Neural cell (in vitro differentiated cells): ENCODE measurements at regions not wholly inside any gene's neighbourhood (a gene's known extent, or its start where the extent isn't known, plus 50 kb on each side); places are given as distances from the start of the nearest gene placed in this dataset.

Source experiments
- H2AFZ ChIP-seq: fragments of 200-600, 300-800 bp; sonication (generic), shearing (Covaris generic); 2 replicates; pipeline ENCODE4 v1.6.0; 2014; ENCODE audit warnings: low read depth, mild to moderate bottlenecking, antibody characterized with exemption, low read length, moderate library complexity
- H3F3A ChIP-seq: fragments of 200-600 bp; shearing (Covaris generic); 2 replicates; pipeline ENCODE4 v1.6.1; 2016; ENCODE audit warnings: mild to moderate bottlenecking, moderate library complexity, mixed read lengths, antibody characterized with exemption, low read length; ENCODE audit not compliant: insufficient read depth, poor library complexity, severe bottlenecking
- H3K27ac ChIP-seq: fragments of 200-600, 300-800 bp; sonication (generic), shearing (Covaris generic); 2 replicates; pipeline ENCODE4 v1.5.1; 2014; ENCODE audit warnings: mild to moderate bottlenecking, low read length, moderate library complexity
- H3K27me3 ChIP-seq: fragments of 300-800, 200-600 bp; sonication (generic), shearing (Covaris generic); 2 replicates; pipeline ENCODE4 v1.6.0; 2014; ENCODE audit warnings: mild to moderate bottlenecking, low read depth, low read length, moderate library complexity; ENCODE audit not compliant: insufficient read depth
- H3K36me3 ChIP-seq: fragments of 300-800, 200-600 bp; sonication (generic), shearing (Covaris generic); 2 replicates; pipeline ENCODE4 v1.5.1; 2014; ENCODE audit warnings: mild to moderate bottlenecking, antibody characterized with exemption, low read length, moderate library complexity; ENCODE audit not compliant: insufficient read depth
- H3K4me2 ChIP-seq: fragments of 300-800, 200-600 bp; sonication (generic), shearing (Covaris generic); 2 replicates; pipeline ENCODE4 v1.6.0; 2014; ENCODE audit warnings: mild to moderate bottlenecking, low read length
- H3K4me3 ChIP-seq: fragments of 300-800, 200-600 bp; sonication (generic), shearing (Covaris generic); 2 replicates; pipeline ENCODE4 v1.5.1; 2014; ENCODE audit warnings: mild to moderate bottlenecking, low read length, moderate library complexity
- H3K79me2 ChIP-seq: fragments of 200-600 bp; shearing (Covaris generic); replicated peaks from 2 replicates; pipeline ENCODE4 v1.6.0; 2014; ENCODE audit warnings: mild to moderate bottlenecking, low read length, moderate library complexity; ENCODE audit not compliant: insufficient read depth
- H3K9ac ChIP-seq: fragments of 300-800, 200-600 bp; sonication (generic), shearing (Covaris generic); 2 replicates; pipeline ENCODE4 v1.6.1; 2016; ENCODE audit warnings: mild to moderate bottlenecking, low read length, mixed read lengths
- H3K9me2 ChIP-seq: fragments of 200-600 bp; shearing (Covaris generic); 2 replicates; pipeline ENCODE4 v1.6.1; 2016; ENCODE audit warnings: mild to moderate bottlenecking, low read length, mixed read lengths; ENCODE audit not compliant: insufficient read depth
- H3K9me3 ChIP-seq: fragments of 200-600, 300-800 bp; sonication (generic), shearing (Covaris generic); 2 replicates; pipeline ENCODE4 v1.6.1; 2016; ENCODE audit warnings: mild to moderate bottlenecking, mixed run types, low read length, moderate library complexity, mixed read lengths
- H4K20me1 ChIP-seq: fragments of 200-600 bp; shearing (Covaris generic); 2 replicates; pipeline ENCODE4 v1.6.1; 2016; ENCODE audit warnings: mild to moderate bottlenecking, mixed run types; ENCODE audit not compliant: insufficient read depth
- CTCF ChIP-seq: fragments of 450-650 bp; IDR thresholded peaks from 2 replicates; pipeline ENCODE4 v1.5.1; 2014; ENCODE audit warnings: antibody characterized with exemption, mild to moderate bottlenecking, moderate library complexity; ENCODE audit not compliant: poor library complexity, severe bottlenecking
- EP300 ChIP-seq: fragments of 450-650 bp; conservative IDR thresholded peaks from 2 replicates; pipeline ENCODE4 v1.6.1; 2014; ENCODE audit warnings: antibody characterized with exemption, mild to moderate bottlenecking, moderate library complexity; ENCODE audit not compliant: poor library complexity, severe bottlenecking
- EZH2 ChIP-seq: fragments of 200-600, 300-800 bp; shearing (Covaris generic), sonication (generic); IDR thresholded peaks from 2 replicates; pipeline ENCODE4 v1.6.1; 2014; ENCODE audit warnings: antibody characterized with exemption, low read length, borderline replicate concordance, mild to moderate bottlenecking; ENCODE audit not compliant: insufficient read depth, poor library complexity, severe bottlenecking
- MXI1 ChIP-seq: fragments of 450-650 bp; conservative IDR thresholded peaks from 2 replicates; pipeline ENCODE4 v1.6.1; 2014; ENCODE audit warnings: antibody characterized with exemption, mild to moderate bottlenecking; ENCODE audit not compliant: poor library complexity, severe bottlenecking
- POLR2AphosphoS5 ChIP-seq: IDR thresholded peaks from 2 replicates; pipeline ENCODE4 v1.6.1; 2012
- RAD21 ChIP-seq: fragments of 450-650 bp; conservative IDR thresholded peaks from 2 replicates; pipeline ENCODE4 v1.6.1; 2014; ENCODE audit warnings: antibody characterized with exemption, mild to moderate bottlenecking, moderate library complexity
- SMC3 ChIP-seq: fragments of 450-650 bp; conservative IDR thresholded peaks from 2 replicates; pipeline ENCODE4 v1.6.1; 2014; ENCODE audit warnings: antibody characterized with exemption, mild to moderate bottlenecking, moderate library complexity; ENCODE audit not compliant: poor library complexity
- TAF1 ChIP-seq: IDR thresholded peaks from 2 replicates; pipeline ENCODE4 v1.6.1; 2012; ENCODE audit warnings: low read depth
- TF ChIP-seq, protein P1 (sequence below): IDR thresholded peaks from 2 replicates; pipeline ENCODE4 v1.6.1; 2012; ENCODE audit warnings: borderline replicate concordance

DNA sequence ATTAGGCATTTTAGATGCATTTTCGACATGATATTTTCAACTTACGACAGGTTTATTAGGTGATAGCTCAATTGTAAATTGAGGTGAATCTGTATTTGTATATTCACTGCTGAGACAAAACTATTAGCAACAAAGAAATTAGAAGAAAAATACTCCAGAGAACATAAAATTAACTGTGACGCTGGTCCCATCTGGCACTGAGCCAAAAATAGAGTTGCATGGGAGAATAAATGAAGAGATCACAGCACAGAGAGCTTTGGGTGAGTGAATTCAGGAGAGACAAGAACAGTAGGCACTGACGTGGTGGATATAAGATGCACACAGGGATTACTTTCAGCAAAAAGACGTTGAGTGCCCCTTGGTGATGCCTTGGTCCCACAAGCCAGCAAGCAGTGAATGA is 306.2 kb upstream of the RAB6C start:
- Histone ChIP-seq H3K9me3 (no peaks in the 10 kb centered on the region), H4K20me1 (no peaks in the 10 kb centered on the region), H3K27me3 (no peaks in the 10 kb centered on the region), H3K79me2 (no peaks in the 10 kb centered on the region), H3K4me3 (peak overlapping the region; percentile 29), H3K4me2 (peak overlapping the region; percentile 41), H2AFZ (no peak overlapping the region), H3K27ac (peak overlapping the region; percentile 81), H3K36me3 (no peaks in the 10 kb centered on the region), H3F3A (peaks cover 3% of the 10 kb centered on the region), H3K9me2 (no peaks in the 10 kb centered on the region), H3K9ac (peak overlapping the region; percentile 46)
- TF ChIP-seq TAF1 (no peak), POLR2AphosphoS5 (no peak), RAD21 (no peak), SMC3 (no peak), CTCF (no peak), EZH2 (no peak), EP300 (no peak), MXI1 (no peak)
- TF ChIP-seq, protein P1, sequence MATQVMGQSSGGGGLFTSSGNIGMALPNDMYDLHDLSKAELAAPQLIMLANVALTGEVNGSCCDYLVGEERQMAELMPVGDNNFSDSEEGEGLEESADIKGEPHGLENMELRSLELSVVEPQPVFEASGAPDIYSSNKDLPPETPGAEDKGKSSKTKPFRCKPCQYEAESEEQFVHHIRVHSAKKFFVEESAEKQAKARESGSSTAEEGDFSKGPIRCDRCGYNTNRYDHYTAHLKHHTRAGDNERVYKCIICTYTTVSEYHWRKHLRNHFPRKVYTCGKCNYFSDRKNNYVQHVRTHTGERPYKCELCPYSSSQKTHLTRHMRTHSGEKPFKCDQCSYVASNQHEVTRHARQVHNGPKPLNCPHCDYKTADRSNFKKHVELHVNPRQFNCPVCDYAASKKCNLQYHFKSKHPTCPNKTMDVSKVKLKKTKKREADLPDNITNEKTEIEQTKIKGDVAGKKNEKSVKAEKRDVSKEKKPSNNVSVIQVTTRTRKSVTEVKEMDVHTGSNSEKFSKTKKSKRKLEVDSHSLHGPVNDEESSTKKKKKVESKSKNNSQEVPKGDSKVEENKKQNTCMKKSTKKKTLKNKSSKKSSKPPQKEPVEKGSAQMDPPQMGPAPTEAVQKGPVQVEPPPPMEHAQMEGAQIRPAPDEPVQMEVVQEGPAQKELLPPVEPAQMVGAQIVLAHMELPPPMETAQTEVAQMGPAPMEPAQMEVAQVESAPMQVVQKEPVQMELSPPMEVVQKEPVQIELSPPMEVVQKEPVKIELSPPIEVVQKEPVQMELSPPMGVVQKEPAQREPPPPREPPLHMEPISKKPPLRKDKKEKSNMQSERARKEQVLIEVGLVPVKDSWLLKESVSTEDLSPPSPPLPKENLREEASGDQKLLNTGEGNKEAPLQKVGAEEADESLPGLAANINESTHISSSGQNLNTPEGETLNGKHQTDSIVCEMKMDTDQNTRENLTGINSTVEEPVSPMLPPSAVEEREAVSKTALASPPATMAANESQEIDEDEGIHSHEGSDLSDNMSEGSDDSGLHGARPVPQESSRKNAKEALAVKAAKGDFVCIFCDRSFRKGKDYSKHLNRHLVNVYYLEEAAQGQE, result no peak

DNA sequence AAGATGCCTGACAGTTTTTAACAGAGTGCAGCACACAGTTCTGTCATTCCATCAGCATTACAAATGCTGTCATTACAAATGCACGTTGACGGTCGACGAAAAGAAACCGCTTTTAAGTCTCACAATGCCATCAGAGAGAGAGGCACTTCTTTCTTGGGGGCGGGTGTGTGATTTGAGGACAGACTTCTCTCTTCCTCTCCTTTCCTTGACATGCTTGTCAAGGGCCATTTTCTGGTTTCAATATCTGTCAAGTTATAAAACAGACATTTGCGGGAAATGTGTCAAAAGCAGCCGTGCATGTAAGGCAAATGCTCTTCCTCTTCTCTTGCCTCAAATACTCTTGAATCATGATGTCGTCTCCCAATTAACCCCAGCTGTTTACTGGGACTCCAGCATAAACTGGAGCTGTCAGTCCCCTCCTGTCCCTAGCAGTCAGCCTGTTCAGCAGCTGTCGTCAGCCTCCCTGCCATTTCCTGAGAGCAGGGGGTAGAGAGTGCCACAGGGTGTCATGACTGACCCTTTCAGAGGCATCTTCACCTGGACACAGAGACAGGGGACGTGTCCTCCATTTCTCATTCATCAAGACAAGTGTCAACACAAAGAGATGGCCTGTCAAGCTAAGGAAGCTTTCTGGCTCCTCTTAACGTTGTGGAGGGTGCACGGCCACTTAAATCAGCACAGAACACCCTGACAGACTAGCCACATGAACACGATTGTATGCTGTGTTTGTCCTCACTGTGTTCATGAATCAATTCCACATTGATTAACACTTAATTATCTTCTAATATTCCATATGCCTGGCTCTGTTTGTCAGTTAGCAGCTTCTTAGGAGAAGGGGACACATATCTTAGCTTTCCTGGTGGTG is 305.4 kb upstream of the RAB6C start:
- Histone ChIP-seq H3K9me2 (no peaks in the 10 kb centered on the region), H3K36me3 (no peaks in the 10 kb centered on the region), H3K79me2 (no peaks in the 10 kb centered on the region), H3F3A (peaks cover 3% of the 10 kb centered on the region), H3K4me2 (peak overlapping the region; percentile 29), H3K4me3 (peak overlapping the region; percentile 50), H3K27me3 (no peaks in the 10 kb centered on the region), H3K9me3 (no peaks in the 10 kb centered on the region), H2AFZ (no peak overlapping the region), H4K20me1 (no peaks in the 10 kb centered on the region), H3K27ac (peak overlapping the region; percentile 81), H3K9ac (peak overlapping the region; percentile 56)
- no peak for TF ChIP-seq CTCF
- TF ChIP-seq RAD21, result peak; percentile 38
- TF ChIP-seq POLR2AphosphoS5, result peak; percentile 74
- TF ChIP-seq, protein P1, result peak; percentile 82
- TF ChIP-seq TAF1, result no peak
- TF ChIP-seq SMC3, result peak; percentile 47
- TF ChIP-seq MXI1, result peak; percentile 36
- no peak for TF ChIP-seq EZH2
- TF ChIP-seq EP300, result peak; percentile 100
